Tibial nerve (tissue), 4 donors: ENCODE measurements at regions not wholly inside any gene's neighbourhood (a gene's known extent, or its start where the extent isn't known, plus 50 kb on each side); places are given as distances from the start of the nearest gene placed in this dataset.

Experiments used
- CTCF ChIP-seq, 5 experiments: fragments of 200-600 bp in 3 of 5; fragments of 450-650 bp in 2 of 5; sonication (generic) in 3 of 5; IDR thresholded peaks; one replicate each; pipeline ENCODE4 v1.5.1; 2016 to 2019; ENCODE audit warnings: antibody characterized with exemption in 5 of 5, mild to moderate bottlenecking in 3 of 5, moderate library complexity in 2 of 5
- EP300 ChIP-seq, 2 donors: sonication (generic); formaldehyde crosslinking; IDR thresholded peaks; one replicate each; pipeline ENCODE4 v1.6.1; 2017; ENCODE audit warnings: antibody characterized with exemption in 2 of 2, mild to moderate bottlenecking in 1 of 2
- POLR2A ChIP-seq, 2 donors: fragments of 450-650 bp; IDR thresholded peaks; one replicate each; pipeline ENCODE4 v1.6.1; 2017; ENCODE audit warnings: antibody characterized with exemption in 2 of 2, mild to moderate bottlenecking in 2 of 2, moderate library complexity in 2 of 2

- TF ChIP-seq POLR2A (IDR thresholded peaks at IDR 0.05) = no peak
- no peak for TF ChIP-seq CTCF (IDR thresholded peaks at IDR 0.05)
- TF ChIP-seq EP300 (IDR thresholded peaks at IDR 0.05) = no peak
These were observed 113.0 kb upstream of the CDH4 start for GRCh38 chr20:61139031-61139430.
